ENCODE measurements at regions not wholly inside any gene's neighbourhood (a gene's known extent, or its start where the extent isn't known, plus 50 kb on each side); places are given as distances from the start of the nearest gene placed in this dataset.

- TF ChIP-seq, protein P1, sequence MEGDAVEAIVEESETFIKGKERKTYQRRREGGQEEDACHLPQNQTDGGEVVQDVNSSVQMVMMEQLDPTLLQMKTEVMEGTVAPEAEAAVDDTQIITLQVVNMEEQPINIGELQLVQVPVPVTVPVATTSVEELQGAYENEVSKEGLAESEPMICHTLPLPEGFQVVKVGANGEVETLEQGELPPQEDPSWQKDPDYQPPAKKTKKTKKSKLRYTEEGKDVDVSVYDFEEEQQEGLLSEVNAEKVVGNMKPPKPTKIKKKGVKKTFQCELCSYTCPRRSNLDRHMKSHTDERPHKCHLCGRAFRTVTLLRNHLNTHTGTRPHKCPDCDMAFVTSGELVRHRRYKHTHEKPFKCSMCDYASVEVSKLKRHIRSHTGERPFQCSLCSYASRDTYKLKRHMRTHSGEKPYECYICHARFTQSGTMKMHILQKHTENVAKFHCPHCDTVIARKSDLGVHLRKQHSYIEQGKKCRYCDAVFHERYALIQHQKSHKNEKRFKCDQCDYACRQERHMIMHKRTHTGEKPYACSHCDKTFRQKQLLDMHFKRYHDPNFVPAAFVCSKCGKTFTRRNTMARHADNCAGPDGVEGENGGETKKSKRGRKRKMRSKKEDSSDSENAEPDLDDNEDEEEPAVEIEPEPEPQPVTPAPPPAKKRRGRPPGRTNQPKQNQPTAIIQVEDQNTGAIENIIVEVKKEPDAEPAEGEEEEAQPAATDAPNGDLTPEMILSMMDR (IDR thresholded peaks at IDR 0.05; ENCODE audit: low read length), result no peak
- no peak for TF ChIP-seq EZH2 (optimal IDR thresholded peaks at IDR 0.05; ENCODE audit: low read depth, low read length)
- no peak for TF ChIP-seq EZH2phosphoT487 (IDR thresholded peaks at IDR 0.05; ENCODE audit: low read length)
Observed at GRCh38 chrX:143378851-143379250, 138.4 kb downstream of the SPANXN3 start.
